GM12874 (cell line): ENCODE measurements at regions not wholly inside any gene's neighbourhood (a gene's known extent, or its start where the extent isn't known, plus 50 kb on each side); places are given as distances from the start of the nearest gene placed in this dataset.

Experiments used
- TF ChIP-seq, protein P1 (sequence below): IDR thresholded peaks from 2 replicates; pipeline ENCODE4 v1.5.1; 2011; ENCODE audit warnings: low read depth, mild to moderate bottlenecking, control low read depth, low read length, moderate library complexity; ENCODE audit not compliant: insufficient read depth

DNA sequence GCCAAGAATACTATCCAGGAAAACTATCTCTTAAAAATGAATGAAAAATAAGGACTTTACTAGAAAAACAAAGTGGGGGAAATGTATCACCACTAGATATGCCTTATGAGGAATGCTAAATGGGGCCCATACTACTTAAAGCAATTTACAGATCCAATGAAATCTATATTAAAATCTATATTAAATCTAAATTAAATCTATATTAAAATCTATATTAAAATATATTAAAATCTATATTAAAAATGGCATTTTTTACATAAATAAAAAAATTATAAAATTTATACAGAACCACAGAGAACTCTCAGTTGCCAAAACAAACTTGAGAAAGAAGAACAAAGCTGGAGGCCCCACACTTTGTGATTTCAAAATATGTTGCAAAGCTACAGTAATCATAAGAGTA, 234.5 kb downstream of the RPL10L start:
- TF ChIP-seq, protein P1, sequence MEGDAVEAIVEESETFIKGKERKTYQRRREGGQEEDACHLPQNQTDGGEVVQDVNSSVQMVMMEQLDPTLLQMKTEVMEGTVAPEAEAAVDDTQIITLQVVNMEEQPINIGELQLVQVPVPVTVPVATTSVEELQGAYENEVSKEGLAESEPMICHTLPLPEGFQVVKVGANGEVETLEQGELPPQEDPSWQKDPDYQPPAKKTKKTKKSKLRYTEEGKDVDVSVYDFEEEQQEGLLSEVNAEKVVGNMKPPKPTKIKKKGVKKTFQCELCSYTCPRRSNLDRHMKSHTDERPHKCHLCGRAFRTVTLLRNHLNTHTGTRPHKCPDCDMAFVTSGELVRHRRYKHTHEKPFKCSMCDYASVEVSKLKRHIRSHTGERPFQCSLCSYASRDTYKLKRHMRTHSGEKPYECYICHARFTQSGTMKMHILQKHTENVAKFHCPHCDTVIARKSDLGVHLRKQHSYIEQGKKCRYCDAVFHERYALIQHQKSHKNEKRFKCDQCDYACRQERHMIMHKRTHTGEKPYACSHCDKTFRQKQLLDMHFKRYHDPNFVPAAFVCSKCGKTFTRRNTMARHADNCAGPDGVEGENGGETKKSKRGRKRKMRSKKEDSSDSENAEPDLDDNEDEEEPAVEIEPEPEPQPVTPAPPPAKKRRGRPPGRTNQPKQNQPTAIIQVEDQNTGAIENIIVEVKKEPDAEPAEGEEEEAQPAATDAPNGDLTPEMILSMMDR = no peak

DNA sequence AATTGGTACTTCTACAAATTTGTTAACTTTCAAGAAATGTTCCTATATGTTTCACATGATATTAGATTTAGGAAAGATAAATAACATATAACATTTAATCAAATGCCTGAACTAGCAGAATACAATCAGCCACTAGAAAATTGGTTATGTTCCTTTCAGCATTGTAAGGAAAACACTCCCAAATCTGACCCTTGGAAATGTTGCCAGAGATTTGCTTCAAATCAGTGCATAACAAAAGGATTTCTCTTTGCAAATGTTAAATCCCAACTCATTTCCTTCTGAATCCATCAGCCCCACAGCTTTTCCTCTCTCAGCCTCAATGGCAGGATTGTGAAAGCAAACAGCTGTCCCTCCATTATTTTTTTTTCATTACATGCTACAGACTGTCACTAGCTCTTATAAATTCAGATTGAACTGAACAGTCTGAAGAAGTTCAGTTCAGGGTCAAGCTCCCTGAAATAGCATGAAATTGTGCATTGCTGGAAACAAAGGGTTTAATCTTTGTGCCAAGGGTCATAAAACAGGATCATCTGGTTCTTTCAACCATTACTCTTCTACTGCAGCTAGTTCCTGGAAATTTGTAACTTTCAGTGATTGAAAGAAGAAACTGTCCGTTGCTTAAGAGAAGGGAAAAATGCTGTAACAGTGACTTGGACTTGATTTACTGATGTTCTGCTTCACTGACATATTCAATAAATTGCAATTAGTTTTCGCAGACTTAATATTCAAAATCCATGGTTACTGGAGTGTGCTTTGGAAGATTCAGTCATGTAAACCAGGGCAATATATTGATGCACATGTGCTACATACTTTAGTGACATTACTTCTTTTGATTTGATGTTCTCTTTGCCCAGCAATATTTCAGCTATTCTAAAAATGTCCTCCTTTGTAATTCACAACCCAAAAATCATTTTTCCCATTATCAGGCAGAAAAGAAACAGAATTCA, 246.4 kb downstream of the RPL10L start:
- TF ChIP-seq, protein P1 = no peak

GRCh38 chr14:46401066-46401465, 250.5 kb downstream of the RPL10L start:
- TF ChIP-seq, protein P1 = no peak

DNA sequence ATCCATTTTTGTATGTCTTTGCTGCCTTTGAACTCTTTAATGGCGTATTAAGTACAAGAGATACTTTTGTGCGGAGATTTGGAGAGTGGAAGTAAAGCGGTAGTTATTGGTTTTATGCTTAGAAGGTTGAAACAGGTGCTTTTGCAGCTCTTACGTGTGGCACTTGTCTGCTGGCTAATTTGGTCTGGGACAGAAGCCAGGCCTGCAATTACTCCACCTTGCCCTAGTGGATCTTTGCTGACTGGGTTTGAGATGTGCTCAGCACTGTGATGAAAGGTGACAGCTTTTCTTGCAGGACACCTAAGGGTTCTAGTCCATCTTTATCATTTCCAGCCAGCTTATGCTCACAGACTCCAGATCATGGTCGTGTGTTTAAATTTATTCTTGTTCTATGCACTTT, 252.5 kb downstream of the RPL10L start:
- TF ChIP-seq, protein P1 = no peak

DNA sequence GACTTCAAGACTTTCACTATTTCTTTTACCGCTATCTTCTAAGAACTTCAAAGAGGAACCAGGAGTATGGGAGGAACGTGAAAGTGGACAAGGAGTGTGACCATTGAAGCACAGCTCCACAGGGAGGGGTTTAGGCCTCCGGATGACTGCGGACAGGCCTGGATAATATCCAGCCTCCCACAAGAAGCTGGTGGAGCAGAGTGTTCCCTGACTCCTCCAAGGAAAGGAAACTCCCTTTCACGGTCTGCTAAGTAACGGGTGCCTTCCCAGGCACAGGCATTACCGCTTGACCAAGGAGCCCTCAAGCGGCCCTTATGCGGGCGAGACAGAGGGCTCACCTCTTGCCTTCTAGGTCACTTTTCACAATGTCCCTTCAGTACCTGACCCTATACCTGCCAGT, 267.0 kb downstream of the RPL10L start:
- TF ChIP-seq, protein P1 = no peak

GRCh38 chr14:46381674-46382073, 269.9 kb downstream of the RPL10L start:
- TF ChIP-seq, protein P1 = no peak

DNA sequence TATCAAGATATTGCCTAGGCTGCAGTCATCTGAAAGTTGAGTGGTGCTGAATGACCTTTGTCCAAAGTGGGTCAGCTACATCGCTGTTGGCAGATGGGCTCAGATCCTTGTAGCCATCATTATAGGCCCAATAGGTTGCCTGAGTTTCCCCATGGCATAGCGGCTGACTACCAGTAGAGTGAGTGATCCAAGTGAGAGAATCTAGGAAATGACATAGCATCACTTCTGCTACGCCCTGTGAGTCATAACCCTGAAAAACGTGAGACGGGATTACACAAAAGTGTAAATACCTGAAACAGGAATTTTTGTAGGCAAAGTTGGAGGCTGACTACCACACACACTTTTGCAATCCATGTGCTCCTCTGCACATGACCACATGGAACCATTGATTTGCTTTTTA, 273.3 kb downstream of the RPL10L start:
- TF ChIP-seq, protein P1 = no peak
